ENCODE measurements at regions not wholly inside any gene's neighbourhood (a gene's known extent, or its start where the extent isn't known, plus 50 kb on each side); places are given as distances from the start of the nearest gene placed in this dataset.
"Not testable (repeated sequence)": the region's sequence is repeated elsewhere in the genome, so short reads cannot be mapped to it uniquely, and the experiment has no call there.

DNA sequence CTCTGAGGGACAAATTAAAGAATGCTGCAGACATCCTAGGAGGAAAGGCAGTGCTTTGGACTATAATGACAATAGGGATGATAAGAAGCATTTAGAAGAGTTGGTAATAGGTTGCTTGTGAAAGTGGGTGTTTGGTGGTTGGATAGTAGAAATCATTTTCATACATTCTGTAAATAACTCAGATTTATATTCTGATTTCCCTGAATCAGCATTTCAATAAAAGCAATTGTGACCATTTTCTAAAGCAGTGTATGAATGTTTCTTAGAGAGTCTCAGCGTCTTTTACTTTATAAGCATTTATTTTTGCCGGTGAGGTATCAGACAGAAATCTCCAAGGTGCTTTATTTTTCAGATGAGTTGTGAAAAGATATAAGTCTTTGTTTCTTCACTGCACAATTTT is 1099.0 kb upstream of the LRRTM1 start:
- DNase-seq: no peak

DNA sequence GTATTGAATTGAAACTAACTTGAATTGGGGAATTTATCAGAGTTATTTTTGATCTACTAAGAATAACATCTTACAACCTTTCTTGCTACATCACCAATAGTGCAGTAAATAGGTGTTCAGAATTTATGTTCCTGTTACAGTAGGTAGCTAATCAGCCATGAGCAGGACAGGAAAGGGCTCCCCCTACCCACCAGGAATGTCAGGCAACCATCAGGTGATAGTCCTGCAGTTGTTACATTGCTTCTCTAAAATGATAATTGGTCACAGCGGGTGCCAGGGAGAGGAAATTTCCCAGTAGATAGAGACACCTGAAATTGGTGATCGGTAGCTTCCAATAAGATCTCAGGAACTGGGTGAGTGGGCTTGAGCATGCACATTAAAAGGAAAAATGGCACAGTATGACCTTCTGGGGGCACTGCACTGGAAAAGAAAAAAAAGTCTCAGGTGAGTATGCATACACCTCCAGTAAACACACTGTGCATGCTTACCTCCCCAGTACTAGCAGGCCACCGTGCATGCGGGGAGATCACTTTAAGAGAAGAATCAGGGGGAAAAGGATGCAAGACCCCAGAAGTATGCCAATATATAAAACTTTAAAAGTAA is 1092.0 kb upstream of the LRRTM1 start:
- no peak for DNase-seq

DNA sequence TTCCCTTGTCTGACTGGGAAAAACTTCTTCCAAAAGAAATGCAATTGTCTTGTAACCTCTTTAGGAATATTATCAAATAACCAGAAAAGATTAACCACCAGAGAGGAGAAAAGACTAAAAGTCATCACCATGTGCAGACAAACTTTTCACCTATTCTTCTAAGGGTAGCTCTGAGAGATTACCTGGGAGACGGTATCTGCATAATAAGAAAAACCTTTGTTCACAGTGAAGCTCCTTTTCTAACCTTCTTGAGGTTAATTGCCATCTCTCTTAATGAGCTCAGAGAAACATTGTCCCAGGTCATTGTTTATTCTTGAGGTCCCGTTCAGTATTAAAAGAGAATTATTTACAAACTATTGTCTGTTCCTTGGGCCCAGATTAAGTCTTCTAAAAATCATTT is 1091.2 kb upstream of the LRRTM1 start:
- DNase-seq: no peak

DNA sequence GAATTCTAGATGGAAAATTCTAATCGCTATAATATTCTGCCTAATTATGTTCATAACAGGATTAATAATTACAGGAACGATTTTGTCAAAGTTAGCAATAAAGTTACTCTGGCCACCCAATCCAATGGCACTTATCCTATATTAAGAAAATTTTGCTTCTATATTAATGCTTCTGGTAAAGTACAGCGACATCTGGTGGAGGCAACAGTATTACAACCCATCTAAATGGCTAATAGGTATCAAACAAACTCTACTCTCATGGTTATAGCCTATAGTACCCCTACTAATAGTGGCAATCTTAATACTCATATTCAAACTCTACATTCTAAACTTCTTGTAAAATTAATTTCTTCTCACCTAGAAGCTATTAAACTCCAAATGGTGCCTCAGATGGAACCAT is 1084.7 kb upstream of the LRRTM1 start:
- no peak for DNase-seq

DNA sequence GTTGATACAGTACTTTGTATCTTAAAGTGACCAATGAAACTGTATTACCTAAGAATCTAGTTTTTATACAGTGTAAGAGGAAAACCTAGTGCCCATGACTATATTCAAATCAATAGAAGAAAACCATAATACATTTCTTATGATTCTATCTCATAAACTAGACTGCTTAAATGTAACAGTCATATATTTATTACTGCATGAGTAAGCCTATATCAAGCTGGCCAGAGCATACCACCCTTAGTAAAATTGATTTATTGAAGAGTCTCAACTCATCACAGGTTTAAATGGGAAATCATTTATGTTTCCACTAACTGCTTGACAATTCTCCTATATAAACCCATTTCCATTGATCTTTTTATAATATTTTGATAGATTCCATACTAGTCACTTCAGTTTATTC is 1059.2 kb upstream of the LRRTM1 start:
- DNase-seq: no peak

DNA sequence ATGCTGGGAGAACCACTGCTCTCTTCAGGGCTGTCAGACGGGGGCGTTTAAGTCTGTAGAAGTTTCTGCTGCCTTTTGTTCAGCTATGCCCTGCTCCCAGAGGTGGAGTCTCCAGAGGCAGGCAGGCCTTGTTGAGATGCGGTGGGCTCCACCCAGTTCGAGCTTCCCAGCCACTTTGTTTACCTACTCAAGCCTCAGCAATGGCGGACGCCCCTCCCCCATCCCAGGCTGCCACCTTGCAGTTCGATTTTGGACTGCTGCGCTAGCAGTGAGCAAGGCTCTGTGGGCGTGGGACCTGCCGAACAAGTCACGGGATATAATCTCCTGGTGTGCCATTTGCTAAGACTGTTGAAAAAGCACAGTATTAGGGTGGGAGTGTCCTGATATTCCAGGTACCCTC is 1057.9 kb upstream of the LRRTM1 start:
- not testable (repeated sequence) for DNase-seq

DNA sequence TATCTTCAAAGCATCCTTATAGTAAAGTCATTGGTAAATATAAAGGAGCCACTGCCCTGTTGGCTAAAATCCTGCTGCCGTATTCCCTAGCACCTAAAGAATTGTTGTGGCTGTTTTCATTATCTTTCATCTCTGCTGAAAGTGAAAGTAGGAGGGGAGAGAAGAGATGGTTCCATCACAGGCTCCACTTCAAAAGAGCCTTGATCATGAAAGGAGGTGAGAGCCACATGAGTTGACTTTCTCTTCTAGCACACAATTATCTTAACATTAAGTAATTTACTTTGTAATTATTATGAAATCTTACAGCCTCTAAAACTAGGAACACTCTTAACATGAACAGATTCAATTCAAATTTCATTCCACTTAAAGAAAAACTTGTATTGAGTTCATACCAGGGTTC is 1050.9 kb upstream of the LRRTM1 start:
- no peak for DNase-seq

DNA sequence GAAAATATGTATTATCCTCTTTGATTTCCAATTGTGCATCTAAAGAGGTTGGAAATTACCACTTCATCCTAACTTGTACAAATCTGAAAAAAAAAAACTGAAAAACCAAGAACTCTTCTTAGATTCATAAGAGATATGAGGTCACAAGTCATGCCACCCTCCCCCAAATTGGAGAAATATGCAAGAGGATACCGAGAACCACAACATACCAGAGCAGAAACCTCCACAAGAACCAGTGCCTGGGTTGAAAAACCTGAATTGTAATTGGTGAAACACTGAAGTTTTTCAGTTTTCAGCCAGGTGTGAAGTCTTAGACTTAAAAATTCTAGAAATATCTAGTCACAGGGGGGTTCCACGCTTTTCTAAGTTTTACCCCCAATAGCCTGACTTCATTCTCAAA is 1029.5 kb upstream of the LRRTM1 start:
- no peak for DNase-seq

DNA sequence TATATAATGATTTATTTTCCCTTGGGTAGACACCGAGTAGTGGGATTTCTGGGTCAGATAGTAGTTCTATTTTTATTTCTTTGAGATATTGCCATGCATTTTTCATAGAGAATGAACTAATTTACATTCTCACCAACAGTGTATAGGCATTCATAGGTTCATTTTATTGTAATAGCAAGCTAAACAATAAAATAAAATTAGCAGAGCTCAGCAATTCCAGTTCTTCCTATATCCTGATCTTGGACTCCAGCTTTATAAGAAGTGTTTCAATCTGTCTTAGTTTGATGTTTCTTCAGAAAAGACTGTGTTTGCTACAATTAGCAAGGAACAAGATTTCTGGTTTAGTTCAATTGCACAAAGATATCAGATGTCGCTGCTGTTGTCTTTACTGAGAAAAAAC is 1024.4 kb upstream of the LRRTM1 start:
- DNase-seq: no peak

DNA sequence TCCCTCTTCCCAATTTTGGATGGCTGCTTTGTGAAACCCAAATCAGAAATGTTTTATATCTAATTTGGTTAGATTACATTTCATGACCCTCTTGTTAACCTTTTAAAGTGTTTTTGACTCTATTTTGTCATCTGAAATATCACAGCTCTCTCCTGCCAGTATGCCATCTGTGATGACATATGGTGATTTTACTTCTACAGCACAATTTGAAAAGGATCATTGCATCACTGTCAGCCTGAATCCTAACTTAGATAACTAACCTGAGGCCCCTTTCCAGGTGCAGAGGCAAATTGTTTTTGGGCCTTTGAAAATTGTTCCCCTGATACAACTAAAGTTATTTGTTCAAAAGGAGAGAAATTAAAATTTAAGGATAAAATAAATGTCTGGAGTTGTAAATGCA is 1023.4 kb upstream of the LRRTM1 start:
- DNase-seq: no peak

DNA sequence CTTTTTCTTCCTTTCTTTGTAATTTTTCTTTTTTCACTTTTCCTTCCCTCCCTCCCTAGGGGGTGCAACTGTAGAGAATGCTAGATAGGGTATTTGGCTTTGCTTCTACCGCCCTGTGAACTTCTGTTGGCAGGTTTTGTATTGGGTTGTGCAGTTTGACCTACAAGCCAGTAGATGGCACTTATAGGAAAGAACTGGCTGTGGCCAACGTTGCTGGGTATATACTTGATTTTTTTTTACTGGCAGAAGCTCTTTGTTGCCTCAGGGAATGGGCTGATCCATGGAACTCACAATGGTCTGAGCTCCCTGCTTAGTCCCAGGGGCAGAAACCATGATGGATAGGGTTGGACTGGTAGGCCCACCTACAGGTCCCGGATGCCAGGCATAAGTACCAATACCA is 1019.5 kb upstream of the LRRTM1 start:
- no peak for DNase-seq

DNA sequence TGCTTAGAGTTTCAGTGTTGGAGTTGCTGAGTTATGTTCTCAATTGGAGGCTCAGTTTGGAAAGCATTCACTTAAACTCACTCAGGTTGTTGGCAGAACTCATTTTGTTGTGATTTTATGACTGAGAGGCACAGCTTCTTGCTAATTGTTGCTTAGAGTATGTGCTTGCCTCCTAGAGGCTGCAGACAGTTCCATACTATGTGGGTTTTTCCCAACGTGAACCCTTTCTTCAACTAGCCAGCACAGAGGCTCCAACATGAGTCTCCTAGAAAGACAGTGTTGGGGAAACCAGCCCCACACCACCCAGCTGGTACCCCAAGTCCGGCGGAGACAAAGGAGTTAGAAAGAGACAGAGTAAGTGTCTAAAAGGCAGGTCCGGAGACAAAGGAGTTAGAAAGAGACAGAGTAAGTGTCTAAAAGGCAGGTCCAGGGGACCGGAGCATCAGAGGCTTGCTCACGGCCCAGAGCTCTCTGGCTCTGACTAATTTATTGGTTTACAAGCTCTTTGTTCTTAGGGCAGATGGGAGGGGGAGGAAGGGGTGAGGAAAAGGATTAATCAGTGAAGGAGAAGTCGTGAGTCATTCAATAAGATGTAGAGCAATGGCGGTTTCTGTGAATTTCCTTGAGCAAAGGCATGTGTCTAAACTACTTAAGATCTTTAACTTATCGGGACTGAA is 999.7 kb upstream of the LRRTM1 start:
- DNase-seq: no peak

DNA sequence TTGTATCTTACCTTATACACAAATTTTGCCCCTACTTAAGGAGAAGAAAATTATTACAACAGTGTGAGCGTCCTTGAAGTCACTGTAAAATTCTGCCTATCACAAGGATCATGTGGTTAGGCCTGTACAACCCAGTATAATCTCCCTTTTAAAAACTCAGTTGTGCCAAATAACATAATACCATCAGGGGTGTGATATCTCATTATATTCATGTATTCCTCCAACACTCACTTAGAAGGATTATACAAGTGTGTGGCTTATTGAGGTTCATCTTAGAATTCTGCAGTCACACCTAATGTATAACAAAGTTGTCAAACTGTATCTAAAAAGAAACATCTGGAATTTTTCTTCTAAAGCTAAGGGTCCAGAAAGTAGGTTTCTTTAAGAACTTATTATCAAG is 998.8 kb upstream of the LRRTM1 start:
- no peak for DNase-seq

DNA sequence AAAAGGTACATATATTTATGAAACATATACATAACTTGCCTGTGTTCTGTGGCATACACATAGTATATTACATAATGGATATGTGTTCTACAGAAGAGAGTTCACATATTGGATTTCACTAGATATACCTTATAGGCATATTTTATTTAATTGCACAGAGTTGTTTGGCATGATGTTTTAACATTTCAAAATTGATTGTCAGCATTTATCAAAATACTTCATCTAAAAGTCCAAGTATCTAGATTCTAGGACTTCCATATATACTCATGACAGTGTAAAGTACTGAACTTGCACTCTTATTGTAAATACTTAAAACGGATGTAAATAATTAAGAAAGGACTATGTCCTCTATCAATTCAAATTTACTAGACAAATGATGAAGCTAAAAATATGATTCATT is 995.3 kb upstream of the LRRTM1 start:
- DNase-seq: no peak

DNA sequence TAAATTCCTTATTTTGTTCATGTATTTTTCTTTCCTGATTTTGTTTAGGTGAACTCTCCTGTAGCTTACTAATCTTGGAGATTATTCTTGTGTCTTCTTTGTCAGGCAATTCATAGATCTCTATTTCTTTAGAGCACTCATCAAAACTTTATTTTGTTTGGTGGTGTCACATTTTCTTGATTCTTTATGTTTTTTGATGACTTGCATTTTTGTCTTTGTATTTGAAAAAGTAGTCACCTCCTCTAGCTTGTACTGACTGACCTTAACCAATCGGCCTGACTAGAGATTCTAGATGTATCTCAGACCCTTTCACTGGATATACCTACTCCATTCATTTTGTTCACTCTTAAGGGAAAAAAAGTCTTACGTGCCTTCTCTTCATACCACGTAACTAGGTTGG is 986.3 kb upstream of the LRRTM1 start:
- DNase-seq: no peak

DNA sequence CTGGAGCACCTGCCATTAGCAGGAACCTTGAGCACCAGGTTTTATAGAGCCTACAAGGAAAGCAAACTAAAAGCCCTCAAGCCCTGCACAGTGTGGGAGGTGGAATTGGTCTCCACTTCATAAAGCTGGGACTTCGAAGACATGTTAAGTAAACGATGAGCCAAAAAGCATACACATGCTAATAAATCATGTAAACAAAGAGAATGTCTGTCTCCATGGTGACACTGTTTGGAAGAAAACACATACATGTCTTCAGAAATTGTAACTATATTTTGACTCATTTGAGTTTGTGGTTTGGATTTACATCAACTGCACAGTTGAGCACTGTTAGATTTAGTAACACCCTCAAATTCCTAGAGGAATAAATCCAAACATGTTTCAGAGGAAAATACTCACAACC is 978.5 kb upstream of the LRRTM1 start:
- no peak for DNase-seq

DNA sequence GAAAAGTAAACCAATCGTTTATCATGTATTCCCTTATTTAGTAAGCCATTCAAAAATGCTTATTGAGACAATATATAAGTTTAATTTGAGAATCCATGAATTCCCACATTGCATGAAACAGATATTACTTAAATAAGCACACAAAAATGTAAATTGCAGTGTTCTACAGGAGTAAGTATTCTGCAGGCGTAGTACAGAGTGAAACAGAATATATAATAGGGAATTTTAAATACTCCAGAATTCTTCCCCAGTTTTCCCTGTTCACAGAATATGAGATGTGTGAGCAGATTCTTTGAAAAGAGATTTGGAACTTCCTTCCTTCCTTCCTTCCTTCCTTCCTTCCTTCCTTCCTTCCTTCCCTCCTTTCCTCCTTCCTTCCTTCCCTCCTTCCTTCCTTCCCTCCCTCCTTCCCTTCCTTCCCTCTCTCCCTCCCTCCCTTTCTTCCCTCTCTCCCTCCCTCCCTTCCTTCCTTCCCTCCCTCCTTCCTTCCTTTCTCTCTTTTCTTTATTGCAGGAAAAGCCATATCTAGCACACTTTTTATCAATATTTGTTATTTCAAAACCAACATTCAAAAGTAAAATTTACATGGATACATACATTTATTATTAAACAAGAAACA is 977.7 kb upstream of the LRRTM1 start:
- no peak for DNase-seq

DNA sequence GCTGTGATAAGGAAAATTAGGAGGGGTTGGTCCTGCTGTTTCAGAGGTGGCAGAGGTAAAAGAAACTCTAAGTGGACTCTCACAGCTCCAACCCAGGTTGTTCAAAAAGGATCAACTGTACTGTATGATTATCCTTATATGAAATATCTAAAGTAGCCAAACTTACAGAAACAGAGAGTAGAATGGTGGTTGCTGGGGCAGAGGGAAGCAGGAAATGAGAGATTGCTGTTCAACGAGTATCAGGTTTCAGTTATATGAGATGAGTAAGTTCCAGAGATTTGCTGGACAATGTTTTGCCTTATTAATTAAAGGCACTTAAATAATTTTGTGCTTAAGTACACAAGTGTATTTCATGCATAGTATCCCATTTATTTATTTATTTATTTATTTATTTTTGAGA is 972.0 kb upstream of the LRRTM1 start:
- DNase-seq: no peak

DNA sequence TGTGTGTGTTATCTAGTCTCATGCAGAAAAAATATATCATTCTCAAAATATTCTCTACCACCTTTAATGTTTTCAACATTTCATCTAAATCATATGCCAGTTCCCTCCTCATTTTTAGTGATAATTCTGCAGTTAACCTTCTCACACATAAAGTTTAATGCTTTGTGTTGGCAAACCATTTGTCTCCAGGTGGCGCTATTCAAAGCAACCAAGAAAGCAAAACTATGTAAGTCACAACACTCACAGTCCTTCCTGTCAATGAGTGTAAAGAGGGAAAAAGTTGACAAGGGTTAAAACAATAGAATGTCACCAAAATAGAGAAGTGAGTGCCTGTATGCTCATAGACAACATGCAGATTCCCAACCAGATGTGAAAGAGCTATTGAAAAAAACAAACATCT is 961.6 kb upstream of the LRRTM1 start:
- no peak for DNase-seq

DNA sequence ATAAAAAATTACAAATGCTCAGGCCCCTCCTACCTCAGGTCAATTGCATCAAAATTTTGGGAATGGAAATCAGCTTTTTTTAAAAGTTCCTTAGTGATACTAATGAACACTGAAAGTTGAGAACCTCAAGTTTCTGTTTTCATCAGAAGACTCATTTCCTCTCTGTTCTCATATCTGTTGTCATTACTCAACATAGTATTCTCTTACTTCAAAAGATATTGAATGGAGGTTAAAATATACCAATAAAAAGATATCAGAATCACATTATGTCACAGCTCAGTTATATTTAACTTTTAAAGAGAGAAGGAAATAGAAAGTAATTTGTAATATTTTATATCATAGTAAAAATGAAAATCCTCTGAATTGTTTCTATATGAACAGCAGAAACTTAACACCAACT is 959.4 kb upstream of the LRRTM1 start:
- DNase-seq: no peak

DNA sequence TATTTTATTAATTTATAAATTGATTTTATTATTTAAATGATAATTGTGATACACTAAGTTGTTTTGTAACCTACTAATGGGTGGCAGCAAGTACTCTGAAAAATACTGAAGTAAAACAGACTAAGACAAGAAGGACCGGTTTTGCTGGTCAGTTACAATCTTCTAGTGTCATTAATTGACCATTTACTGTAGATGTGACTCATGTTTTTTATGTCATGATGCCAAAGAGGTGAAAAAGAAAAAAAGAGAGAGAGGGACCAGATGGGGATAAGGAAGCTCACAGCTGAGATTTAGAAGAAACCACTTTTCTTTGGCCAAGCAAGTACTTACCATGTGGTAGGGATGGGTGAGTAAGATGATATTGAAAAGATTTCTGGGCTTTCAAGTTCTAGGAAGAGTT is 955.8 kb upstream of the LRRTM1 start:
- no peak for DNase-seq

DNA sequence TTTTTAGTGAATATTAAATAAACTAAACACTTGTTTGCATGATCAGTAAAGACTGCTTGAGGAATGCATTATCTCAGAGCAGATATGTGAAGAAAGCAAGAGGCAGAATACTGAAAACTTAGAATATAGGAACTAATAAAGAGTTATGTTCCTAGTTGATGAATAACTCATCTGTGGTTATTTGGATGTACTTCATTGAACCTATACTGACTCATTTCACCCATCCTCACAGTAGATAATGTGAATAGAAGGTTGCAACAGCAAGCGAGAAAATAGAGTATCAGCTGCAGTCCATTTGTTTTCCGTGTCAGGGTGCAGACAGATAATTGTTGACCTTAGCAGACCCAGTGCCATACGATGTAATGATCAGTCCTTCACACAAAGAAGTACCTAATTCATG is 945.7 kb upstream of the LRRTM1 start:
- DNase-seq: no peak

DNA sequence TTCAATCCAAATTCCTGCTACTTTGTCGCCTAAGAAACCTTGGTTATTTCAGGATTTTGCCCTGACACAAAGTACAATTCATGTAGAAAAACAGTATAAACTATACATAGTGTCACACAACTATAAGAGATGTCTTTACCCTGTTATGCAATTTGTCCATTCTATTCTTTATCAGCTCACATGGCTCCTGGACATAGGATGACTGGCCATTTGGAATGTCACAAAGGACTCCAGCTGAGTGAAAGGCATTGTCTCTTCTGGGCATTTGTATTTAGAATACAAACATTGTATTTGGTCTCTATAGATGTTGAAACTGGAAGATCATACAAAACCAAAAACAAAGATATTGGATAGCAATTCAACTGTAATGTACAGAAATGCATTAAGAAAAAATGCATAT is 944.6 kb upstream of the LRRTM1 start:
- DNase-seq: no peak

DNA sequence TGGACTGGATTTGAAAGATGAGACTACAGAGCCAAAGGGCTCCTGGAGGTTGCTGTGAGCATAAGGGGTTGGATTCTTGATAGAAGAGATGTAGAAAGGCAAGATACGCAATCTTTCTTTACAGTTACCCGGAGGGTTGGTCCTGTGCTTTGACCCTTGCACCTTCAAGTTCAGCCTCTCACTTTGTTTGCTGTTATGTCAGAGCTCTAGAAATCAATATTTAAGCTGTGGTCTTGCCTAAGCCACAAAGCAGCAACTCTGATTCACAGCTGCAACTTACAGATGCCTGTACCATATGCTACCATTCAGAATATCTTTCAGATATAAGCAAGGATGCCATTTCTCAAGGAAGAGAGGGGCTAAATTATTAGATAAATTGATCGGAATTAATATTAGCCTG is 943.1 kb upstream of the LRRTM1 start:
- no peak for DNase-seq

DNA sequence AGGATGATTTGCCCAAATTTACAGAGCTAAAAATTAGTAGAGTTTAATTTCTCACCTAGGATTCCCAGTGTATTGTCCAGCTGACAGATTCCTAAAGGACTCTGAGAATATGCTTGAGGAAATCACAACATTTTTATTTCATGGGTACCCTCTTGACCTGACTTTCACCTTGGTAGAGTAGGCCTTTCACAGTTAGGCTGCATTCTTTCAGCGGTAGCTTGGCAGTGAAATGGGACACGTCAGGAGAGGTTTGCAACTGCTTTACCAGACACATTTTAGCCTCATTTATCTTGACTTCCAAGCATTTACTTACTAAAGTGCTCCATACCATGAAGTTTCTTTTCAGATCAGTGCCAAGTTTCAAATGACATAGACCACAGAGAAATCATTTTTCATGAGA is 937.9 kb upstream of the LRRTM1 start:
- DNase-seq: no peak

Measured in stimulated activated CD4-positive, alpha-beta T cell treated with anti-CD3 and anti-CD28 coated beads, Interleukin-2, amount 100 ng/mL, for 48 hours (primary cell).